K562 (cell line): ENCODE measurements at regions not wholly inside any gene's neighbourhood (a gene's known extent, or its start where the extent isn't known, plus 50 kb on each side); places are given as distances from the start of the nearest gene placed in this dataset.

ENCODE experiments used
- ARID4B ChIP-seq: sonication (generic); formaldehyde crosslinking; IDR thresholded peaks from 2 replicates; pipeline ENCODE4 v1.8.0; 2022; ENCODE audit warnings: mild to moderate bottlenecking, missing genetic modification reagents
- ETS2 ChIP-seq: IDR thresholded peaks from 2 replicates; pipeline ENCODE4 v1.6.1; 2016; ENCODE audit warnings: borderline replicate concordance, missing genetic modification characterization, mild to moderate bottlenecking, moderate library complexity, missing compliant biosample characterization; ENCODE audit not compliant: poor library complexity, severe bottlenecking
- FOXA3 ChIP-seq, 2 experiments: fragments of 450-650 bp in 1 of 2; sonication (generic) in 1 of 2; formaldehyde crosslinking; IDR thresholded peaks in 1 of 2; conservative IDR thresholded peaks in 1 of 2; 2 replicates each; pipeline versions ENCODE4 v1.4.0 to v1.8.0; 2020 to 2022; ENCODE audit warnings: mild to moderate bottlenecking in 2 of 2, missing genetic modification reagents in 1 of 2
- FUS ChIP-seq: fragments of 200-400 bp; formaldehyde crosslinking; optimal IDR thresholded peaks from 2 replicates; pipeline ENCODE3; 2017; ENCODE audit warnings: low read depth, low read length
- GATA2 ChIP-seq: sonication (generic); formaldehyde crosslinking; IDR thresholded peaks from 2 replicates; pipeline ENCODE4 v1.4.0; 2020; ENCODE audit warnings: mild to moderate bottlenecking, missing genetic modification reagents
- GTF2A2 ChIP-seq: IDR thresholded peaks from 2 replicates; pipeline ENCODE4 v1.6.1; 2016; ENCODE audit warnings: mild to moderate bottlenecking, missing genetic modification characterization, missing compliant biosample characterization
- HNRNPUL1 ChIP-seq: fragments of 200-400 bp; formaldehyde crosslinking; IDR thresholded peaks from 2 replicates; pipeline ENCODE4 v1.6.1; 2017; ENCODE audit warnings: low read length
- JUND ChIP-seq, 2 experiments: IDR thresholded peaks; 2 replicates in 1 of 2; 3 replicates in 1 of 2; pipeline ENCODE4 v1.6.1; 2011; ENCODE audit warnings: borderline replicate concordance in 2 of 2, low read depth in 2 of 2, low read length in 2 of 2, improper control_type of control experiment in 1 of 2, missing biosample characterization in 1 of 2, missing genetic modification characterization in 1 of 2, missing genetic modification reagents in 1 of 2
- NFYB ChIP-seq: IDR thresholded peaks from 2 replicates; pipeline ENCODE4 v1.6.1; 2011; ENCODE audit warnings: mild to moderate bottlenecking, moderate library complexity; ENCODE audit not compliant: insufficient read length; ENCODE audit errors: extremely low read depth
- PHB ChIP-seq: fragments of 250-450 bp; sonication (Bioruptor Pico); IDR thresholded peaks from 2 replicates; pipeline ENCODE4 v1.5.0; 2021
- RBM39 ChIP-seq: fragments of 200-400 bp; formaldehyde crosslinking; optimal IDR thresholded peaks from 2 replicates; pipeline ENCODE3; 2018; ENCODE audit warnings: low read depth, low read length
- SIRT6 ChIP-seq: IDR thresholded peaks from one replicate; pipeline ENCODE4 v1.6.1; 2012; ENCODE audit warnings: low read depth, mild to moderate bottlenecking, control low read depth, inconsistent platforms, low read length, moderate library complexity
- TAF7 ChIP-seq: fragments of 450-650 bp; IDR thresholded peaks from 2 replicates; pipeline ENCODE4 v1.6.1; 2016; ENCODE audit warnings: missing genetic modification characterization, missing compliant biosample characterization
- TEAD4 ChIP-seq, 2 experiments: sonication (generic) in 1 of 2; formaldehyde crosslinking in 1 of 2; IDR thresholded peaks; 2 replicates each; pipeline versions ENCODE4 v1.6.1 to v1.8.0; 2012 to 2022; ENCODE audit warnings: borderline replicate concordance in 1 of 2, inconsistent platforms in 1 of 2, low read length in 1 of 2, mild to moderate bottlenecking in 1 of 2, missing genetic modification reagents in 1 of 2

DNA sequence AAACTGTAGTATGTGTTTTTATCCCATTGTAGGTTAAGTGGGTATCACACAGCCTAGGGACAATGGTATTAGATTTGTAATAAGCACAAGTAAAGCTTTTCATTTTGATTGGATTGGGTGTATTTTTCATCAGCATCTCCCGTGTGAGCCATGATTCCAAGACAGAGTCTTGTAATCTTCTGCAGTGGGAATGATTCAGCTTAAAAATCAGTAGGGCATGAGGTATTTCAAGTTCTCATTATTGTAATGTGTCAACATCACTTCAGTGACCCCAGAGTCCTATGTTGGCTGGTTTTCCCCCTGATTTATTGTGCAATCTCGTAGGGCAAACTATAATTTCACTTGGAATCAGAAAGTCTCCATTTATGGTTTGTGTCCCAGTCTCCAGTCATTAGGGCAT, 833.2 kb upstream of the RBFOX1 start (continued):
- no peak for TF ChIP-seq ARID4B (CRISPR knock-in tag)
- no peak for TF ChIP-seq GATA2 (CRISPR knock-in tag)
- no peak for TF ChIP-seq ETS2 (tag)
- TF ChIP-seq RBM39: no peak
- TF ChIP-seq JUND (IDR thresholded peaks at IDR 0.05; ENCODE audit: borderline replicate concordance, low read depth, low read length): no peak
- TF ChIP-seq JUND (tag; IDR thresholded peaks at IDR 0.05; ENCODE audit: borderline replicate concordance, low read depth, low read length): no peak
- TF ChIP-seq SIRT6: no peak
- no peak for TF ChIP-seq NFYB
- TF ChIP-seq HNRNPUL1: no peak
- no peak for TF ChIP-seq GTF2A2 (tag)
- TF ChIP-seq TAF7 (tag): no peak
- no peak for TF ChIP-seq TEAD4 (IDR thresholded peaks at IDR 0.05; ENCODE audit: low read length)
- TF ChIP-seq TEAD4 (CRISPR knock-in tag; IDR thresholded peaks at IDR 0.05; ENCODE audit: borderline replicate concordance): no peak
- no peak for TF ChIP-seq FUS
- no peak for TF ChIP-seq FOXA3 (CRISPR knock-in tag; conservative IDR thresholded peaks at IDR 0.05 in 1 of 2, IDR thresholded peaks at IDR 0.05 in 1 of 2)
- no peak for TF ChIP-seq PHB (CRISPR knock-in tag)
